ENCODE measurements at regions not wholly inside any gene's neighbourhood (a gene's known extent, or its start where the extent isn't known, plus 50 kb on each side); places are given as distances from the start of the nearest gene placed in this dataset.

- no peaks in the 10 kb centered on the region for H3K9me3 ChIP-seq (ENCODE audit: control insufficient read depth, insufficient read depth, low read length)
- H3K4me3 ChIP-seq (ENCODE audit: low read length) = no peak overlapping the region
- Mint-ChIP-seq H3K4me3 (no peak overlapping the region), H3K4me1 (no peaks in the 10 kb centered on the region), H3K27ac (no peak overlapping the region), H3K27me3 (ENCODE audit: low read depth in 2 of 2) (no peaks in the 10 kb centered on the region), H3K36me3 (no peaks in the 10 kb centered on the region), H3K9me3 (peaks cover 2 to 6% of the 10 kb centered on the region in 2 donors)
- H3K4me1 ChIP-seq (ENCODE audit: control insufficient read depth, insufficient read depth, low read length) = no peaks in the 10 kb centered on the region
- WGBS (ENCODE audit: insufficient coverage) = 57% methylated on average over 2 of the region's 2 CpGs
- H3K27ac ChIP-seq (ENCODE audit: low read length) = no peak overlapping the region
- no peaks in the 10 kb centered on the region for H3K27me3 ChIP-seq (ENCODE audit: control insufficient read depth, insufficient read depth, low read length)
- DNase-seq (peak in 1 of 2 donors; percentile 52), ATAC-seq (no peak)
- TF ChIP-seq, protein P1, sequence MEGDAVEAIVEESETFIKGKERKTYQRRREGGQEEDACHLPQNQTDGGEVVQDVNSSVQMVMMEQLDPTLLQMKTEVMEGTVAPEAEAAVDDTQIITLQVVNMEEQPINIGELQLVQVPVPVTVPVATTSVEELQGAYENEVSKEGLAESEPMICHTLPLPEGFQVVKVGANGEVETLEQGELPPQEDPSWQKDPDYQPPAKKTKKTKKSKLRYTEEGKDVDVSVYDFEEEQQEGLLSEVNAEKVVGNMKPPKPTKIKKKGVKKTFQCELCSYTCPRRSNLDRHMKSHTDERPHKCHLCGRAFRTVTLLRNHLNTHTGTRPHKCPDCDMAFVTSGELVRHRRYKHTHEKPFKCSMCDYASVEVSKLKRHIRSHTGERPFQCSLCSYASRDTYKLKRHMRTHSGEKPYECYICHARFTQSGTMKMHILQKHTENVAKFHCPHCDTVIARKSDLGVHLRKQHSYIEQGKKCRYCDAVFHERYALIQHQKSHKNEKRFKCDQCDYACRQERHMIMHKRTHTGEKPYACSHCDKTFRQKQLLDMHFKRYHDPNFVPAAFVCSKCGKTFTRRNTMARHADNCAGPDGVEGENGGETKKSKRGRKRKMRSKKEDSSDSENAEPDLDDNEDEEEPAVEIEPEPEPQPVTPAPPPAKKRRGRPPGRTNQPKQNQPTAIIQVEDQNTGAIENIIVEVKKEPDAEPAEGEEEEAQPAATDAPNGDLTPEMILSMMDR (IDR thresholded peaks at IDR 0.05) = no peak
- intact Hi-C loops (cut with micrococcal nuclease) = no loop called here
- H3K36me3 ChIP-seq (ENCODE audit: control insufficient read depth, insufficient read depth, low read length) = no peaks in the 10 kb centered on the region
Observed at GRCh38 chr9:31799953-31800609, 584.4 kb upstream of the ACO1 start.

DNA sequence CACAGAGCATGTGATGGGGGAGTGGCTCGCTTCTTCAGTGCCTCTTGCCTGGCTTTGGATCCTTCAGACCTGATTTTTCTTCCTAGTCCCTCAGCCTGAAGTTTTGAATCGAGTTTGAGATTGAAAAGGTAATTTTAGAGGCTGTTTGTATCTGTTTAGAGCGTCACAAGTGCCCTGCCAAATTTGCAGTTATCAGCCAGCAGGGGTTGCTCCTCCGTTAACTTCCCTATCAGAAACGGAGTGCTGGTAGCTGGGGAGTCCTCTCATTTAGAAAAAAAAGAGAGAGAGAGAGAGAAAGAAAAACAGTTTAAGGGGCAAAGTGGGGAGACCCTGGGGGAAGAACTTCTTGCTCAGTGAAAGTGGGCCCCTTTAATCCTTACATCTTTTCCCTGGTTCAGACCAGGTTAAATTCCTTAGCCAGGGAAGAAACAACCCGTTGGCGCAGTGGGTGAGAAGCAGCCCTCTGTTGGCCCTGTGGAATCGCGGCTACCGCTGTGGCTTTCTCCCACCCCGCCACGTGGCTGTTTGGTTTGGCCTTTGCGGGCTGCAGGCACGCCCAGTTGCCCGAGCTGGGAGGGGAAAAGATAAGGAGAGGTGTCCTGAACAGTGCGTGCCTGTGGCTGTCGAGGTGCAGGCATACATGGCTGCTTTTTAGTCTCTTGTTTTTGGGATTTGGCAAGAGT lies 576.7 kb upstream of the ACO1 start:
- WGBS (ENCODE audit: insufficient coverage) = 89% methylated on average over 17 of the region's 17 CpGs

DNA sequence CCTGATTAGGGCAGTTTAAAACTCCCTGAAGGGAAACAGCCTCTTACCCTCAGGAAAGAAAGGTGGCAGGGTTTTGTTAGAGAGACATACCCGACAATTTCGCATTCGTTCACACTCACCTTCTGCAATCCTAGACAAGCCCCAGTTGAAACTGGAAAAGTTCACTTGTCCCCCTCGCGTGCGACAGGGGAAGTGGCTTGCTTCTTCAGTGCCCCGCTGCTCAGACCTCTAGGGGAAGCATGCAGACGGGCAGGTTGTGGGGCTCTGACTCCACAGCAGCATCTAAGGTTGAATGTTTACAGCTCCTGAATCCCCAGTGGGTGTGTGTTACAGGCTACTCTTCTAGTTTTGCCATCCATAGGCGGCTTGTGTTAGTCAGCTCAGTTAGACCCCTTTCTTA lies 575.7 kb upstream of the ACO1 start:
- ATAC-seq (no peak), DNase-seq (no peak)
- Mint-ChIP-seq H3K9me3 (peaks cover 2 to 4% of the 10 kb centered on the region in 2 donors), H3K27me3 (ENCODE audit: low read depth in 2 of 2) (no peaks in the 10 kb centered on the region), H3K36me3 (no peaks in the 10 kb centered on the region), H3K4me3 (no peak overlapping the region), H3K27ac (no peak overlapping the region), H3K4me1 (no peaks in the 10 kb centered on the region)
- TF ChIP-seq, protein P1 (IDR thresholded peaks at IDR 0.05) = no peak
- Histone ChIP-seq H3K27me3 (ENCODE audit: control insufficient read depth, insufficient read depth, low read length) (no peaks in the 10 kb centered on the region), H3K27ac (ENCODE audit: low read length) (no peak overlapping the region), H3K9me3 (ENCODE audit: control insufficient read depth, insufficient read depth, low read length) (no peaks in the 10 kb centered on the region), H3K4me3 (ENCODE audit: low read length) (no peak overlapping the region), H3K36me3 (ENCODE audit: control insufficient read depth, insufficient read depth, low read length) (no peaks in the 10 kb centered on the region), H3K4me1 (ENCODE audit: control insufficient read depth, insufficient read depth, low read length) (no peaks in the 10 kb centered on the region)
- intact Hi-C loops (cut with micrococcal nuclease) = no loop called here
- WGBS (ENCODE audit: insufficient coverage) = 46% methylated on average over 9 of the region's 9 CpGs

More for the DNA sequence above, 576.7 kb upstream of the ACO1 start:
- no peaks in the 10 kb centered on the region for H3K36me3 Mint-ChIP-seq
- Histone ChIP-seq H3K36me3 (ENCODE audit: control insufficient read depth, insufficient read depth, low read length) (no peaks in the 10 kb centered on the region), H3K9me3 (ENCODE audit: control insufficient read depth, insufficient read depth, low read length) (no peaks in the 10 kb centered on the region), H3K27me3 (ENCODE audit: control insufficient read depth, insufficient read depth, low read length) (no peaks in the 10 kb centered on the region), H3K4me1 (ENCODE audit: control insufficient read depth, insufficient read depth, low read length) (no peaks in the 10 kb centered on the region), H3K27ac (ENCODE audit: low read length) (no peak overlapping the region), H3K4me3 (ENCODE audit: low read length) (no peak overlapping the region)
- no peaks in the 10 kb centered on the region for H3K4me1 Mint-ChIP-seq
- TF ChIP-seq, protein P1 (IDR thresholded peaks at IDR 0.05) = no peak
- H3K27me3 Mint-ChIP-seq (ENCODE audit: low read depth in 2 of 2) = no peaks in the 10 kb centered on the region
- ATAC-seq (no peak), DNase-seq (no peak)
- H3K4me3 Mint-ChIP-seq = no peak overlapping the region
- intact Hi-C loops (cut with micrococcal nuclease) = no loop called here
- H3K9me3 Mint-ChIP-seq = peaks cover 2 to 4% of the 10 kb centered on the region in 2 donors
- H3K27ac Mint-ChIP-seq = no peak overlapping the region
